ENCODE measurements at regions not wholly inside any gene's neighbourhood (a gene's known extent, or its start where the extent isn't known, plus 50 kb on each side); places are given as distances from the start of the nearest gene placed in this dataset.

- TF ChIP-seq CTCF (conservative IDR thresholded peaks at IDR 0.05; ENCODE audit: low read length) (no peak), EZH2phosphoT487 (IDR thresholded peaks at IDR 0.05; ENCODE audit: borderline replicate concordance, low read depth, low read length) (no peak)
- H3K36me3 ChIP-seq (ENCODE audit: insufficient read depth, low read length), result no peaks in the 10 kb centered on the region
- no TSS peak for BruUV-seq (replicated peaks)
- no peak overlapping the region for H3K4me3 ChIP-seq (ENCODE audit: low read depth, low read length, poor library complexity, severe bottlenecking)
- CTCF ChIA-PET (ENCODE audit: unreplicated experiment), result no interaction called here
- no peak overlapping the region for H2AFZ ChIP-seq (ENCODE audit: low read length)
- POLR2A ChIA-PET, result no interaction called here
- no peak for DNase-seq (ENCODE audit: low spot score)
- no peaks in the 10 kb centered on the region for H3K9me3 ChIP-seq (ENCODE audit: low read length)
- no peak overlapping the region for H3K27ac ChIP-seq (ENCODE audit: low read depth, low read length, poor library complexity, severe bottlenecking)
- no peaks in the 10 kb centered on the region for H3K9me2 ChIP-seq (ENCODE audit: insufficient read depth, low read length)
- H4K20me1 ChIP-seq (ENCODE audit: insufficient read depth, low read length), result no peaks in the 10 kb centered on the region
- H3K4me2 ChIP-seq (ENCODE audit: low read length), result no peak overlapping the region
- no peaks in the 10 kb centered on the region for H3K4me1 ChIP-seq (ENCODE audit: insufficient read depth, low read length, poor library complexity, severe bottlenecking)
- intact Hi-C loops (cut with micrococcal nuclease; ENCODE audit: unreplicated experiment), result no loop called here
- H3K79me2 ChIP-seq (ENCODE audit: insufficient read depth, low read depth, low read length), result no peaks in the 10 kb centered on the region
Measured at GRCh38 chr11:11081288-11081687, 223.4 kb upstream of the ZBED5 start.

GRCh38 chr11:11078344-11079086, 220.7 kb upstream of the ZBED5 start:
- no peaks in the 10 kb centered on the region for H3K4me1 ChIP-seq (ENCODE audit: insufficient read depth, low read length, poor library complexity, severe bottlenecking)
- no peak overlapping the region for H2AFZ ChIP-seq (ENCODE audit: low read length)
- TF ChIP-seq EZH2phosphoT487 (IDR thresholded peaks at IDR 0.05; ENCODE audit: borderline replicate concordance, low read depth, low read length), result no peak
- TF ChIP-seq CTCF (conservative IDR thresholded peaks at IDR 0.05; ENCODE audit: low read length), result 0 out of 2 replicates have a peak, but pooled peaks have one; percentile 20
- no peak for DNase-seq (ENCODE audit: low spot score)
- intact Hi-C loops (cut with micrococcal nuclease; ENCODE audit: unreplicated experiment), result no loop called here
- no peak overlapping the region for H3K27ac ChIP-seq (ENCODE audit: low read depth, low read length, poor library complexity, severe bottlenecking)
- BruUV-seq (replicated peaks), result no TSS peak
- no peaks in the 10 kb centered on the region for H3K79me2 ChIP-seq (ENCODE audit: insufficient read depth, low read depth, low read length)
- no peaks in the 10 kb centered on the region for H3K36me3 ChIP-seq (ENCODE audit: insufficient read depth, low read length)
- CTCF ChIA-PET (ENCODE audit: unreplicated experiment), result no interaction called here
- H3K9me2 ChIP-seq (ENCODE audit: insufficient read depth, low read length), result no peaks in the 10 kb centered on the region
- no peaks in the 10 kb centered on the region for H3K9me3 ChIP-seq (ENCODE audit: low read length)
- no peak overlapping the region for H3K4me2 ChIP-seq (ENCODE audit: low read length)
- POLR2A ChIA-PET, result no interaction called here
- no peak overlapping the region for H3K4me3 ChIP-seq (ENCODE audit: low read depth, low read length, poor library complexity, severe bottlenecking)
- no peaks in the 10 kb centered on the region for H4K20me1 ChIP-seq (ENCODE audit: insufficient read depth, low read length)

- ChIA-PET POLR2A (interaction anchor here (0.7 to 0.9 kb wide), 2 partner anchors 36 to 253 kb away, joined by 4 read pairs; no protein-coding TSS in a partner anchor), CTCF (ENCODE audit: unreplicated experiment) (no interaction called here)
- H2AFZ ChIP-seq (ENCODE audit: low read length), result no peak overlapping the region
Measured at GRCh38 chr11:11077898-11078297, 220.0 kb upstream of the ZBED5 start.

More at GRCh38 chr11:11077898-11078297, 220.0 kb upstream of the ZBED5 start:
- H4K20me1 ChIP-seq (ENCODE audit: insufficient read depth, low read length), result no peaks in the 10 kb centered on the region
- intact Hi-C loops (cut with micrococcal nuclease; ENCODE audit: unreplicated experiment), result no loop called here
- H3K27ac ChIP-seq (ENCODE audit: low read depth, low read length, poor library complexity, severe bottlenecking), result no peak overlapping the region
- no peaks in the 10 kb centered on the region for H3K79me2 ChIP-seq (ENCODE audit: insufficient read depth, low read depth, low read length)
- no peaks in the 10 kb centered on the region for H3K36me3 ChIP-seq (ENCODE audit: insufficient read depth, low read length)
- H3K9me2 ChIP-seq (ENCODE audit: insufficient read depth, low read length), result no peaks in the 10 kb centered on the region
- no peaks in the 10 kb centered on the region for H3K4me1 ChIP-seq (ENCODE audit: insufficient read depth, low read length, poor library complexity, severe bottlenecking)
- H3K4me3 ChIP-seq (ENCODE audit: low read depth, low read length, poor library complexity, severe bottlenecking), result no peak overlapping the region
- no peak overlapping the region for H3K4me2 ChIP-seq (ENCODE audit: low read length)
- no peaks in the 10 kb centered on the region for H3K9me3 ChIP-seq (ENCODE audit: low read length)
- no peak for TF ChIP-seq EZH2phosphoT487 (IDR thresholded peaks at IDR 0.05; ENCODE audit: borderline replicate concordance, low read depth, low read length)
- TF ChIP-seq CTCF (conservative IDR thresholded peaks at IDR 0.05; ENCODE audit: low read length), result no peak
- BruUV-seq (replicated peaks), result no TSS peak
- no peak for DNase-seq (ENCODE audit: low spot score)

All from OCI-LY7 (cell line).